Lower leg skin (tissue), 4 donors: ENCODE measurements at regions not wholly inside any gene's neighbourhood (a gene's known extent, or its start where the extent isn't known, plus 50 kb on each side); places are given as distances from the start of the nearest gene placed in this dataset.

Experiments used
- DNase-seq, 2 donors: peaks; one replicate each; pipeline ENCODE4 v3.0.0-alpha.2; 2019; ENCODE audit warnings: low spot score in 2 of 2
- H3K4me3 ChIP-seq: fragments of 200-600 bp; sonication (generic); 2 replicates; pipeline ENCODE4 v1.5.1; 2017; ENCODE audit warnings: mild to moderate bottlenecking, low read depth; ENCODE audit not compliant: poor library complexity, severe bottlenecking
- POLR2A ChIP-seq, 2 donors: fragments of 450-650 bp; IDR thresholded peaks; one replicate each; pipeline ENCODE4 v1.6.1; 2016 to 2017; ENCODE audit warnings: antibody characterized with exemption in 2 of 2, mild to moderate bottlenecking in 1 of 2, moderate library complexity in 1 of 2
- WGBS, 2 donors: methylation state at CpG; one replicate each; pipeline ENCODE4 v1.1.5; 2018; 5-methylcytosine and 5-hydroxymethylcytosine counted together
- intact Hi-C: fragments of 100-400 bp; cut with DNase I; formaldehyde crosslinking; loops from one replicate; pipeline ENCODE4 v1.15.0; 2023; ENCODE audit warnings: low total_unique reads
- TF ChIP-seq, protein P1 (sequence below), 3 donors: fragments of 450-650 bp; IDR thresholded peaks; one replicate each; pipeline ENCODE4 v1.5.1; 2016; ENCODE audit warnings: antibody characterized with exemption in 3 of 3, mild to moderate bottlenecking in 3 of 3, moderate library complexity in 2 of 3

GRCh38 chr2:216959433-216959832, 99.6 kb upstream of the TNP1 start:
- DNase-seq: no peak
- TF ChIP-seq, protein P1, sequence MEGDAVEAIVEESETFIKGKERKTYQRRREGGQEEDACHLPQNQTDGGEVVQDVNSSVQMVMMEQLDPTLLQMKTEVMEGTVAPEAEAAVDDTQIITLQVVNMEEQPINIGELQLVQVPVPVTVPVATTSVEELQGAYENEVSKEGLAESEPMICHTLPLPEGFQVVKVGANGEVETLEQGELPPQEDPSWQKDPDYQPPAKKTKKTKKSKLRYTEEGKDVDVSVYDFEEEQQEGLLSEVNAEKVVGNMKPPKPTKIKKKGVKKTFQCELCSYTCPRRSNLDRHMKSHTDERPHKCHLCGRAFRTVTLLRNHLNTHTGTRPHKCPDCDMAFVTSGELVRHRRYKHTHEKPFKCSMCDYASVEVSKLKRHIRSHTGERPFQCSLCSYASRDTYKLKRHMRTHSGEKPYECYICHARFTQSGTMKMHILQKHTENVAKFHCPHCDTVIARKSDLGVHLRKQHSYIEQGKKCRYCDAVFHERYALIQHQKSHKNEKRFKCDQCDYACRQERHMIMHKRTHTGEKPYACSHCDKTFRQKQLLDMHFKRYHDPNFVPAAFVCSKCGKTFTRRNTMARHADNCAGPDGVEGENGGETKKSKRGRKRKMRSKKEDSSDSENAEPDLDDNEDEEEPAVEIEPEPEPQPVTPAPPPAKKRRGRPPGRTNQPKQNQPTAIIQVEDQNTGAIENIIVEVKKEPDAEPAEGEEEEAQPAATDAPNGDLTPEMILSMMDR (IDR thresholded peaks at IDR 0.05): no peak
- TF ChIP-seq POLR2A (IDR thresholded peaks at IDR 0.05): no peak
- intact Hi-C loops: no loop called here
- H3K4me3 ChIP-seq: no peak overlapping the region
- WGBS, 2 donors: 42 to 49% methylated on average over 3 of the region's 3 CpGs

- no peak for DNase-seq
- WGBS, 2 donors: 92 to 93% methylated on average over 5 of the region's 5 CpGs
- H3K4me3 ChIP-seq: no peak overlapping the region
- intact Hi-C loops: no loop called here
- TF ChIP-seq POLR2A (IDR thresholded peaks at IDR 0.05): no peak
- TF ChIP-seq, protein P1 (IDR thresholded peaks at IDR 0.05): no peak
Observed at GRCh38 chr2:216956820-216957493, 97.1 kb upstream of the TNP1 start.

GRCh38 chr2:216951171-216951570, 91.3 kb upstream of the TNP1 start:
- 84 to 85% methylated on average over 4 of the region's 4 CpGs for WGBS, 2 donors
- DNase-seq: no peak
- no peak overlapping the region for H3K4me3 ChIP-seq
- TF ChIP-seq, protein P1 (IDR thresholded peaks at IDR 0.05): no peak
- TF ChIP-seq POLR2A (IDR thresholded peaks at IDR 0.05): no peak
- intact Hi-C loops: no loop called here

DNA sequence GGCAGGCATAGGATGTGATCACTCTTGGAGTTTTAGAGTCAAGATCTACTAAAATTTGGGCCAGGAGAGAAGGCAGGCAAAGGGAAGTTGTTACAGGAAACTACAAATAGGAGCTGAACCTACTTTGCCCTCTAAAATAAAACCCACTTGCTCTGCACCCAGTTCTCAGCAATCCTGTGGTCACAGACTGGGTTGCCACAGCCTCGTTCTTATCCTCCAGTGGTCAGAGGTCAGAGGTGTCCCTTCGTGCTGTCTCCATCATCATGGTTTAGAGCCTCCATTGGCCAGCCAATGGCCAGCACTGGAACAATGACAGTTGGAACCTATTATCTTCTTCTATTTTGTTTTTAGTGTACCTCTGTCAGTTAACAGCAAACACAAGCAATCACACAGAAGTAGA, 90.7 kb upstream of the TNP1 start:
- WGBS, 2 donors: 77% methylated on average over 2 of the region's 2 CpGs
- intact Hi-C loops: no loop called here
- no peak for DNase-seq
- no peak overlapping the region for H3K4me3 ChIP-seq
- TF ChIP-seq, protein P1 (IDR thresholded peaks at IDR 0.05): no peak

DNA sequence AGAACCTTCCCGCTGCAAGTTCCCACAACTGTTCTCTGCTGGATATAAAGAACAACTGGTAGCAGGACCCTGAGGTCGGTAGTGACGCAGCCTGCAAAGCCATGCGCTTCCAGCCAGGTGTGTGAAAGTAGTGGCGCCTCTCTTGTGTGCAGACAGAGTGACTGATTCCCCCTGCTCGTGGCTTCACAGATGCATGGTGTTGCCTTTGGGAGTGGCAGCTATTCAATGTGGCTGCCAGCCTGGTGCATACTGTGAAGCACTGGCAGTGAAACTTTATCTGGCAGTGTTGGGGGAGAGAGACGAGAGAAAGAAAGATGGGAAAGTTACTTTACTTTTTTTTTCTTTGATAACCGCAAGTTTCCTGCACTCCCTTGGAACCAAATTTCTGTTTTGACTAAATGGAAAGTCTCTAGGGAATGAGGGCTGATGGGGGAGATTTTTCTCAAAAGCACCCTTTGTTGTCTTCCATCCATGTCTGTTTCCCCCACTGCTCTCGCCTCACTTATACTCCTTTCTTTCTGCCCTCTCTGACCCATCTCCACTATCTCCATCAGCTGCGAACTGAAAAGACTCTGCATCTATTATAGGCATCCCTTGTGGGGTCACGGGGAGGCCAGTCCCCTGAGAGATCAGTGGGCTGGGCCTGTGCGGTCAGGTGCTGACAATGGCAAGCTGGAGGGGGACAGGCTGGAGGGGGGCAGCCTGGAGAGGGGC, 90.0 kb upstream of the TNP1 start:
- 76 to 78% methylated on average over 12 of the region's 12 CpGs for WGBS, 2 donors
- DNase-seq: no peak
- no peak overlapping the region for H3K4me3 ChIP-seq
- intact Hi-C loops: no loop called here
- TF ChIP-seq, protein P1 (IDR thresholded peaks at IDR 0.05): no peak
- no peak for TF ChIP-seq POLR2A (IDR thresholded peaks at IDR 0.05)
